ENCODE measurements at regions not wholly inside any gene's neighbourhood (a gene's known extent, or its start where the extent isn't known, plus 50 kb on each side); places are given as distances from the start of the nearest gene placed in this dataset.

GRCh38 chr5:2131826-2132496, 249.2 kb upstream of the IRX4 start:
- Histone ChIP-seq H3K27me3 (ENCODE audit: low read depth, low read length) (no peaks in the 10 kb centered on the region), H3K4me1 (ENCODE audit: low read length) (no peaks in the 10 kb centered on the region), H4K20me1 (ENCODE audit: insufficient read depth, low read length) (no peaks in the 10 kb centered on the region), H3K36me3 (replicated peaks; ENCODE audit: low read depth, low read length) (no peaks in the 10 kb centered on the region), H3K4me2 (ENCODE audit: low read length) (no peak overlapping the region), H3K27ac (ENCODE audit: low read length) (no peak overlapping the region), H3K79me2 (ENCODE audit: low read length) (no peaks in the 10 kb centered on the region), H3K9ac (ENCODE audit: low read length) (no peak overlapping the region), H3K4me3 (ENCODE audit: low read length) (no peak overlapping the region), H2AFZ (ENCODE audit: low read depth, low read length) (no peak overlapping the region), H3K9me3 (ENCODE audit: insufficient read depth, low read length) (no peaks in the 10 kb centered on the region)
- TF ChIP-seq EZH2phosphoT487 (IDR thresholded peaks at IDR 0.05; ENCODE audit: low read depth) (no peak), CTCF (IDR thresholded peaks at IDR 0.05; ENCODE audit: low read depth, low read length) (no peak)

DNA sequence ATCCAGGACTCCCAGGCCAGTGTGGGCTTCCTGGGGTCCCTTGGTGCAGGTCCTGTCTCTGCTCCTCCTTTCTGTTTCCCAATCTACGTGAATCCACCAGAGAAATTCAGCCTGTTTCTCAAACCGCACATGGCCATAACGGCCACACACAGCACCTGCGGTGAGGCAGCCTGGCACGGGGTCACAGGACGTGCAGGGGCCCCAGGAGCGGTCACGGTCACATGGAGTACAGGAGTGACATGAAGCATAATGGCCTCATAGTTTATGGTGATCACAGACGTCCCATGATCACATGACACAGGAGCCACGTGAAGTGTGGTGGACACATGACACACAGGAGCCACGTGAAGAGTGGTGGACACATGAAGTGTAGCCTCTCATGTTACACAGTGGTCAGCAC, 248.5 kb upstream of the IRX4 start:
- no peaks in the 10 kb centered on the region for H4K20me1 ChIP-seq (ENCODE audit: insufficient read depth, low read length)
- no peak overlapping the region for H3K9ac ChIP-seq (ENCODE audit: low read length)
- H3K27ac ChIP-seq (ENCODE audit: low read length) = no peak overlapping the region
- no peak for TF ChIP-seq EZH2phosphoT487 (IDR thresholded peaks at IDR 0.05; ENCODE audit: low read depth)
- TF ChIP-seq CTCF (IDR thresholded peaks at IDR 0.05; ENCODE audit: low read depth, low read length) = no peak
- H2AFZ ChIP-seq (ENCODE audit: low read depth, low read length) = no peak overlapping the region
- no peaks in the 10 kb centered on the region for H3K79me2 ChIP-seq (ENCODE audit: low read length)
- no peaks in the 10 kb centered on the region for H3K4me1 ChIP-seq (ENCODE audit: low read length)
- no peaks in the 10 kb centered on the region for H3K36me3 ChIP-seq (replicated peaks; ENCODE audit: low read depth, low read length)
- no peaks in the 10 kb centered on the region for H3K27me3 ChIP-seq (ENCODE audit: low read depth, low read length)
- H3K4me2 ChIP-seq (ENCODE audit: low read length) = no peak overlapping the region
- H3K9me3 ChIP-seq (ENCODE audit: insufficient read depth, low read length) = no peaks in the 10 kb centered on the region
- no peak overlapping the region for H3K4me3 ChIP-seq (ENCODE audit: low read length)

- Histone ChIP-seq H3K4me1 (ENCODE audit: low read length) (no peaks in the 10 kb centered on the region), H3K4me2 (ENCODE audit: low read length) (no peak overlapping the region), H3K4me3 (ENCODE audit: low read length) (no peak overlapping the region), H3K9me3 (ENCODE audit: insufficient read depth, low read length) (no peaks in the 10 kb centered on the region), H3K27ac (ENCODE audit: low read length) (no peak overlapping the region), H4K20me1 (ENCODE audit: insufficient read depth, low read length) (no peaks in the 10 kb centered on the region), H2AFZ (ENCODE audit: low read depth, low read length) (no peak overlapping the region), H3K27me3 (ENCODE audit: low read depth, low read length) (no peaks in the 10 kb centered on the region), H3K9ac (ENCODE audit: low read length) (no peak overlapping the region), H3K36me3 (replicated peaks; ENCODE audit: low read depth, low read length) (no peaks in the 10 kb centered on the region), H3K79me2 (ENCODE audit: low read length) (no peaks in the 10 kb centered on the region)
- no peak for TF ChIP-seq EZH2phosphoT487 (IDR thresholded peaks at IDR 0.05; ENCODE audit: low read depth)
- TF ChIP-seq CTCF (IDR thresholded peaks at IDR 0.05; ENCODE audit: low read depth, low read length) = no peak
Observed at GRCh38 chr5:2130361-2130760, 247.6 kb upstream of the IRX4 start.

DNA sequence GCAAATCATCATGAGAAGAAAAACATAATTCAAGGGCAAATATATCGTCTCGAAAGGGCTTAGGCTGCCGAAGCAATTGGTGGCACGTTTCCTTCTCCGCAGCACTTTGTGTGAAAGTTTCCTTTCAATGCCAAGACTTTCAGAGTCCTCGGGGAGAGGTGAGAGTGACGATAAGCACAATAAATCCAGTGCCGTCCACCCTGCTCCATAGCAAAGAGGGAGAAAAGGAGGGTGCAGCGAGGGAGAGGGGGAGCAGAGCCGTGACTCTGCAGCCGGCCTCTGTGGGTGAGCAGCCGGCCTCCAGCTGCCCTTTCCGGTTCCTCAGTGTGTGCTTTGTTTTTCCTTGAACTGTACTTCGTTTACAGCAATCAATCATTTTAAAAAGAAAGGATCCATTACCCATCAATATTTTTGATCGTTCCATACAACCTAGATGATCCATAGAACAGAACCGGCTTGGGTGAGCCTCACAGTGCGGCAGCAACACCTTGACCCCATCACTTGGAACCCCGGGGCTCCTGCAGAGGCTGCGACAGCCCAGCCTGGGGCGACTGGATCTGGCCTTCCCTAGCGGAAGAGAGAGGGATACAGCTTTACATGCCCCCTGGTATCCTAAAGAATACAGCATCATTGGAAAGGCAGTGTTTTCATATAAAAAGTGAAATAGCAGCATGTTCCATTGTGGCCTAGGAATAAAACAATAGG, 247.0 kb upstream of the IRX4 start:
- Histone ChIP-seq H3K36me3 (replicated peaks; ENCODE audit: low read depth, low read length) (no peaks in the 10 kb centered on the region), H3K27me3 (ENCODE audit: low read depth, low read length) (no peaks in the 10 kb centered on the region), H3K4me2 (ENCODE audit: low read length) (no peak overlapping the region), H3K9me3 (ENCODE audit: insufficient read depth, low read length) (no peaks in the 10 kb centered on the region), H3K27ac (ENCODE audit: low read length) (no peak overlapping the region), H2AFZ (ENCODE audit: low read depth, low read length) (no peak overlapping the region), H3K4me3 (ENCODE audit: low read length) (no peak overlapping the region), H3K9ac (ENCODE audit: low read length) (no peak overlapping the region), H3K4me1 (ENCODE audit: low read length) (no peaks in the 10 kb centered on the region), H4K20me1 (ENCODE audit: insufficient read depth, low read length) (no peaks in the 10 kb centered on the region), H3K79me2 (ENCODE audit: low read length) (no peaks in the 10 kb centered on the region)
- no peak for TF ChIP-seq CTCF (IDR thresholded peaks at IDR 0.05; ENCODE audit: low read depth, low read length)

All from OCI-LY3 (cell line).